ENCODE measurements at regions not wholly inside any gene's neighbourhood (a gene's known extent, or its start where the extent isn't known, plus 50 kb on each side); places are given as distances from the start of the nearest gene placed in this dataset.

DNA sequence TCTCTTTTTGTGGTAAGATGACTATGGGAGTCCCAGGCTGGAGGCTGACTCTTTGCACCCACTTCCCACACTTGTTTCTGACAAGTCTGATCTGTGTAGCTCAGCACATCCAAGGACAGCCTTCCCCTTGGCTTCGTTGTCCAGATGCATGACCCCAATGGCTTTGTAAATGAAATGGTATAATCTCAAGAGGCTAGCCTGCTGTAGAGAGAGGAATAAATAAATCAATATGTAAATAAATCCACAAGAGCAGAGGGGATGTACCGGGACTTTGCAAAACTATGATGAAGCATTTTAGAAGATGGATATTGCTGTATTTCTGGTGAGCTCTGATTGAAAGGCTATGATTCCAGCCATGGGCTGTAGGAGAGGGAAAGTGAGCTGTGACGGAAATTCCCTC, 79.9 kb upstream of the NEO1 start:
- Mint-ChIP-seq H3K4me1 (ENCODE audit: low read depth) (no peaks in the 10 kb centered on the region), H3K27ac (no peak overlapping the region), H3K9me3 (no peaks in the 10 kb centered on the region), H3K36me3 (ENCODE audit: low read depth) (no peaks in the 10 kb centered on the region), H3K4me3 (no peak overlapping the region), H3K27me3 (peaks cover 11% of the 10 kb centered on the region)
- POLR2A ChIA-PET, result no interaction called here
- CTCF ChIA-PET, result no interaction called here
- intact Hi-C loops (cut with micrococcal nuclease), result no loop called here
- ATAC-seq (no peak), DNase-seq (no peak)
- TF ChIP-seq, protein P1, sequence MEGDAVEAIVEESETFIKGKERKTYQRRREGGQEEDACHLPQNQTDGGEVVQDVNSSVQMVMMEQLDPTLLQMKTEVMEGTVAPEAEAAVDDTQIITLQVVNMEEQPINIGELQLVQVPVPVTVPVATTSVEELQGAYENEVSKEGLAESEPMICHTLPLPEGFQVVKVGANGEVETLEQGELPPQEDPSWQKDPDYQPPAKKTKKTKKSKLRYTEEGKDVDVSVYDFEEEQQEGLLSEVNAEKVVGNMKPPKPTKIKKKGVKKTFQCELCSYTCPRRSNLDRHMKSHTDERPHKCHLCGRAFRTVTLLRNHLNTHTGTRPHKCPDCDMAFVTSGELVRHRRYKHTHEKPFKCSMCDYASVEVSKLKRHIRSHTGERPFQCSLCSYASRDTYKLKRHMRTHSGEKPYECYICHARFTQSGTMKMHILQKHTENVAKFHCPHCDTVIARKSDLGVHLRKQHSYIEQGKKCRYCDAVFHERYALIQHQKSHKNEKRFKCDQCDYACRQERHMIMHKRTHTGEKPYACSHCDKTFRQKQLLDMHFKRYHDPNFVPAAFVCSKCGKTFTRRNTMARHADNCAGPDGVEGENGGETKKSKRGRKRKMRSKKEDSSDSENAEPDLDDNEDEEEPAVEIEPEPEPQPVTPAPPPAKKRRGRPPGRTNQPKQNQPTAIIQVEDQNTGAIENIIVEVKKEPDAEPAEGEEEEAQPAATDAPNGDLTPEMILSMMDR (IDR thresholded peaks at IDR 0.05), result no peak

DNA sequence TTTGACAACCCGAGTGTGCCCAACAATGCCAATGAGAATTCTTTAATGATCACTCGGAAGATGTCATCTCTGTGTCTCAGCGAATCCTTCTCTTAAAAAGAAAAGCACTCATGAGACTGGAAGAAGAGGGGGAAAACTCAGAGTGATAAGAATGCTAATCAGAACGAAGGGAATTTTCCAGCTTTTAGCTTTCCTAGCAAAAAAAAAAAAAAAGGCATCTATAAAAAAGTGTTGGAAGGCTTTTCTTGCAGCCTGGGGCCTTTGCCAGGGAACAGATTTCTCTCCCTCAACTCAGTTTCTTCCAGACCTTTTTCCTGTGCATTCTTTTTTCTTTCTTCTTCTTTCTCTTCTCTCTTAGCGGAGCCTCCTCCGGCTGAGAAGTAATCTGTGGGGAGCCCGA, 80.5 kb upstream of the NEO1 start:
- intact Hi-C loops (cut with micrococcal nuclease), result no loop called here
- Mint-ChIP-seq H3K4me3 (no peak overlapping the region), H3K36me3 (ENCODE audit: low read depth) (no peaks in the 10 kb centered on the region), H3K4me1 (ENCODE audit: low read depth) (no peaks in the 10 kb centered on the region), H3K27ac (no peak overlapping the region), H3K27me3 (peaks cover 11% of the 10 kb centered on the region), H3K9me3 (no peaks in the 10 kb centered on the region)
- POLR2A ChIA-PET, result no interaction called here
- CTCF ChIA-PET, result interaction anchor here (1.3 kb wide), 1 partner anchor 250 kb away, joined by 3 read pairs; no protein-coding TSS in a partner anchor
- ATAC-seq (no peak), DNase-seq (no peak)
- TF ChIP-seq, protein P1 (IDR thresholded peaks at IDR 0.05), result no peak

DNA sequence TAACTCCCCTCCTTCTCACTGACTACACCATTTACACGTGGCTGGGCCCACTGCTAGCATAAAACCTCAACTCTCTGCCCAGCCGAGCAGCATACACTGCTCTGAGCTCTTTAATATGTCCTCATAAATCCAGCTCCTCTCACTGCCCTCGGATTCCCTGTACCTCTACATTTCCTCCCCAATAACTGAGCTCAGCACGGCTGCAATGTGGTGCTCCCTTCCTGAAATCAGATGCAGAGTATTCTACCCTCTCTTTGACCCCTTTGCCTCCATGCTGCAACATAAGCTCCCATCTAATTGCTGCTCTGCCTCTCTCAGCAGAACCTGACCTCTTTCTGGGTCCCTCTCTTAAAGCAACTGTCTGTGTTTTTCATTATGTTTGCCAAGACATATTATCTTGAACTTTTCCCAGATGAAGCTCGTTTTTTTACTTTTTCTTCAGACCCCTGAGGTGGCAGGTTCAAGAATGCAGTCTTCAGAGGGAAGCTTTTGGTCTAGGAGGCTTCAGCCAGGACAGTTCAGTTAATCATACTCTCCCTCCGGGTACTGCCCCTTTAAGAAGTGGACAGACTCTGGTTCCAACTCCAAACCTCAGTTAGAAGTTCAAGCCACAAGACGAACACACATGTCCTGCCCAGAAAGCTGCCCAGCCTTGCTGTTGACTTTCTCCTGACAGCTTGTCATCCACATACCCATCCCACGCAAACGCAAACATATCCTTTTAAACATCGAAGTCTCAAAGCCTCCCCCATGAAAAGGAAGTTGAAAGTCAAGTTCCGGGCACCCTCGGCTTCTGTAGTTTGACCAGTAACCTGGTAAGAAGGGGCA, 81.1 kb upstream of the NEO1 start:
- Mint-ChIP-seq H3K4me1 (ENCODE audit: low read depth) (no peaks in the 10 kb centered on the region), H3K4me3 (no peak overlapping the region), H3K9me3 (no peaks in the 10 kb centered on the region), H3K36me3 (ENCODE audit: low read depth) (no peaks in the 10 kb centered on the region), H3K27me3 (peaks cover 11% of the 10 kb centered on the region), H3K27ac (no peak overlapping the region)
- DNase-seq, result no peak
- ChIA-PET POLR2A (no interaction called here), CTCF (interaction anchor here (1.3 kb wide), 1 partner anchor 249 kb away, joined by 3 read pairs; no protein-coding TSS in a partner anchor)
- no peak for ATAC-seq
- TF ChIP-seq, protein P1 (IDR thresholded peaks at IDR 0.05), result no peak
- intact Hi-C loops (cut with micrococcal nuclease), result no loop called here

DNA sequence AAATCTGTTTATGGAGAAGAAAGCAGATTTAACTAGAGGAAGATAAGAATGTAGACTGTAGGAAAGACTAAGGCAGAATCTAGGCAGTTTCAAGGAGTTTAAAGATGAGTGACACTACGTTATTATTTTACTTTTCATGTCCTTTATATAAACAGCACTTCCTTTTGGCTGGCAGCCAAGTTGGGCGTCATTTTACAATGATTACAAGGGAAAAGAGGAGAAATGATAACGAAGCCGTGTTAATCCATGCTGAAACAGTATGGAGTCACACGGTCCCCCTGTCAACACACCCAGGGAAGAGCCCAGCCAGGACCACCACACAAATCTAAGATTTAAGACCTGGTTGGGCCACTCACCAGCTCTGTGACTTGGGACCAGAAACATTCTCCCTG, 83.7 kb upstream of the NEO1 start:
- no peaks in the 10 kb centered on the region for H3K9me3 Mint-ChIP-seq
- no peaks in the 10 kb centered on the region for H3K4me1 Mint-ChIP-seq (ENCODE audit: low read depth)
- POLR2A ChIA-PET, result no interaction called here
- TF ChIP-seq, protein P1 (IDR thresholded peaks at IDR 0.05), result no peak
- CTCF ChIA-PET, result no interaction called here
- ATAC-seq, result no peak
- intact Hi-C loops (cut with micrococcal nuclease), result no loop called here
- no peak overlapping the region for H3K27ac Mint-ChIP-seq
- peaks cover 24% of the 10 kb centered on the region for H3K27me3 Mint-ChIP-seq
- no peak overlapping the region for H3K4me3 Mint-ChIP-seq
- H3K36me3 Mint-ChIP-seq (ENCODE audit: low read depth), result no peaks in the 10 kb centered on the region
- no peak for DNase-seq

DNA sequence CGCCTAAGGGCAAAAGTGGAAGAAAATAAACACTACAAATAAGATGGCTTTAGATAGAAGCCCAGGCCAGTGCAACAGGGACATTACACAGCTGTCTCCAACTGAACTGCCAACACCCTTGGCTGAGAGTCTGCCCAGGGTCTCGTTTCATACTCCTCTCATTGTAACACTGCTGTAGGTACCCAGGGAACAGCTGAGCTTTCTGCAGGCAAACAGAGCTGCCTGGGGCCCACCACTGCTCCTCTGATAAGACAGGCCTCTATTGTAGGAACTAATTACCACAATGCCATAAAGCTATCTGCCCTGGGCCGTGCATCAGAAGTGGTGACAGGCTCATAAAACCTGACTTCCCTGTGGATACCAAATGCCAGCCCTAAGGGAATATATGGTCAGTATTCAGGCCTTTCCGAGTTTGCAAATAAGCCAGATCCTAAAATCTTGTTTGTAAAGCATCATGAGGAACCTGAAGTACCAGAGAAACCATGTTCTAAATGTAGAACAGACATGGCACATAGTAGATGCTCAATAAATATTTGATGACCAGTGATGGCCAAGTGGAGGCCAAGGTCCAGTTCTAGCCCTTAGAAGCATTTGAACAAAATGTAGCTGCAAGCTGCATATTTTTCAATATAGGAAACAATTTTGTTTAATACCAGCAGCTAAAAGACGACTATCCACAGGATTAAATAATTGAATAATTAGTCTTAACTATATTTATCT, 84.3 kb upstream of the NEO1 start:
- CTCF ChIA-PET, result interaction anchor here (0.6 kb wide), 1 partner anchor 189 kb away, joined by 3 read pairs; no protein-coding TSS in a partner anchor

More for the DNA sequence above, 84.3 kb upstream of the NEO1 start:
- Mint-ChIP-seq H3K9me3 (peaks cover 2% of the 10 kb centered on the region), H3K4me1 (ENCODE audit: low read depth) (no peaks in the 10 kb centered on the region), H3K4me3 (no peak overlapping the region), H3K27ac (no peak overlapping the region), H3K27me3 (peaks cover 24% of the 10 kb centered on the region), H3K36me3 (ENCODE audit: low read depth) (no peaks in the 10 kb centered on the region)
- POLR2A ChIA-PET, result no interaction called here
- no peak for ATAC-seq
- no peak for DNase-seq
- TF ChIP-seq, protein P1 (IDR thresholded peaks at IDR 0.05), result no peak
- intact Hi-C loops (cut with micrococcal nuclease), result no loop called here

All from activated CD8-positive, alpha-beta T cell treated with anti-CD3 and anti-CD28 coated beads for 36 hours (primary cell).